Central memory CD4-positive, alpha-beta T cell (primary cell): ENCODE measurements at regions not wholly inside any gene's neighbourhood (a gene's known extent, or its start where the extent isn't known, plus 50 kb on each side); places are given as distances from the start of the nearest gene placed in this dataset.
"Not testable (repeated sequence)": the region's sequence is repeated elsewhere in the genome, so short reads cannot be mapped to it uniquely, and the experiment has no call there.

Experiments
- DNase-seq: peaks from one replicate; pipeline ENCODE4 v3.0.0; 2022

GRCh38 chr4:11663114-11663513 lies 234.4 kb upstream of the HS3ST1 start:
- no peak for DNase-seq

DNA sequence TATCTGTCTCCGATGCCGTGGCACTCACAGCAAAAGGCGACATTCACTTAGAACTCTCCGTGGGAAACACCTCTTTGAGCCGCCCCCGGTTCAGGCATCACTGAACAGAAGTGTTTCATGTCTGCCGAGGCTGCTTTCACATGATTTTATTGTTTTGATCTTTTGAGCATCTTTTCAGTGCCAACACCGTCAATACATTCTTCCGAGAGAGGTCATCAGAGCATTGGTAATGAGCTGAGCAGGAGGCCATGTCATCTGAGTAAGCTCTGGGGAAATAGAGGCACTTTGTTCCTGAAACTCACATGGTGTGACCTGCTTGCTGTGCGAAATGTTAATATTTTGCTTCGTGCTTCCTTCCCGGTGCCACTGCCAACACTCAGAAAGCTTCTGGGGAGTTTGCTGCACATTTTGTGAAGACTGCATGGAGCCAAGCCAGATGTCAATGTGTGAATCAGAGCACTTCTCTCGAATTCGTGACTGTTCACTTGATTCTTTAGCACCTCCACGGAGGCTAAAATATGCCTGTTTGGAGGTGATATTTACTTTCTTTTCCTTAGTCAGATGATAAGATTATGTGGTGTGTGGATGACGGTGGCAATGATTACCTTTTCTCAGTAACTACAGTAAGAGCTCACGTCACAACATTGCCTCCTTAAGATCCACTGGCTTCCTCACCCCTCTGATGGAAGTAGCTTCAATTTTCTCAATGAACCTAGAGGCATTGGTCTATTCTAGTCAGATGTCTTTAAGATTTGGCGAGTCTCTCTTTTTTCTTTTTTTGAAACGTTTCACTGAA lies 222.3 kb upstream of the HS3ST1 start:
- DNase-seq: no peak

- no peak for DNase-seq
These were observed 218.7 kb upstream of the HS3ST1 start for GRCh38 chr4:11647433-11647832.

GRCh38 chr4:11643081-11643480 lies 214.4 kb upstream of the HS3ST1 start:
- DNase-seq: not testable (repeated sequence)

DNA sequence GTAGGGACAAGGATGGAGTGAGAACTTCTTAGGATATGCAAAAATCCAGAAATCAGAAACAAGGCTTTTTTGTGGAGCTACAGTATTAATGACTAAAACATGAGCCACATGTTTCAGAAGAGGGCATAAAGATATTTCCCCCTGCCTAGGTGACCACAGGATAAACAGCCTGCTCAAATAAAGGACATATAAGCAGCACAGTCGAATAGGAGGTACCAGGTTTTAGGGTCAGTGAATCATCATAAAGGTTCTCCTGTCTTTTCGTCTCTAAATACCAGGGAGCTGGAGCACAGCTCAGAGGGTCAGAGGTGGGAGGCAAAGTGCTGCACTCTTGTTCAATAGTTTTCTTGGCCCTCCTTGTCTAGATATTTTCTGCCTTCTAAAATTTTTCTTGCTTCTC lies 211.9 kb upstream of the HS3ST1 start:
- no peak for DNase-seq

- DNase-seq: no peak
These were observed 207.9 kb upstream of the HS3ST1 start for GRCh38 chr4:11636551-11636950.

DNA sequence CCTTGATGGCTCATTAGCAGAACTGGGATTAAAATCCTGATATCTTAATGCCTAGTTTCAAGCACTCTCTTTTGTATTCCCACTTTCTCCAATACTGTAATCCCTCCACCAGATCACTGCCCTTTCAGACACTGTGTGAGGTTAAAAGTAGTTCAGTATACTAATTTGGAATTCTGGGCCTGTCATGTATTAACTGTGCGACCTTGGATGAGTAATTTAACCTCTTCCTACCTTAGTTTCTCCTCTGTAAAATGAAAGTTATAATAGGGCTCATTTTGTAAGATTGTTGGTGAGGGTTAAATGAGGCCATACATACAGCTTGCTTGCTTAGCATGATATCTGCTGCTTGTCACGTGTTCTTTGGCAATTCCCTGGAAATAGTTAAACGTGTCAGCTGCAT lies 207.3 kb upstream of the HS3ST1 start:
- DNase-seq: no peak

DNA sequence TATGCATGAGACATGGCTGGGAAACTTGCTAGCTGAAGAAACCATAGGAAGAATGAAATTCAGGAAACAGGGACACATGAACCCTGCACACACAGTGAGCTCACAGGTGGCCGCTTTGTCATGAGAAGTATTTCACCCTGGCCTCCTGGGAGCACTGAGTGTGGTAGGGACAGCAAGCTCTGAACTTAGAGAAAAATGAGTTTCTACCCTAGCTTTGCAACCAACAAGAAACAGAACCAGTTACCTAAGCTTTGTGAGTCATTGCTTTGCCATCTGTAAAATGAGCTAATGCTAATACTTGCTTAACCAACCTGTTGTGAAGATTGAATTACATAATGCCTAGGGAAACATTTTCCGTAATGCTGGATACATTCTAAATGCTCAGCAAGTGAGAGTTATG lies 206.6 kb upstream of the HS3ST1 start:
- DNase-seq: no peak

DNA sequence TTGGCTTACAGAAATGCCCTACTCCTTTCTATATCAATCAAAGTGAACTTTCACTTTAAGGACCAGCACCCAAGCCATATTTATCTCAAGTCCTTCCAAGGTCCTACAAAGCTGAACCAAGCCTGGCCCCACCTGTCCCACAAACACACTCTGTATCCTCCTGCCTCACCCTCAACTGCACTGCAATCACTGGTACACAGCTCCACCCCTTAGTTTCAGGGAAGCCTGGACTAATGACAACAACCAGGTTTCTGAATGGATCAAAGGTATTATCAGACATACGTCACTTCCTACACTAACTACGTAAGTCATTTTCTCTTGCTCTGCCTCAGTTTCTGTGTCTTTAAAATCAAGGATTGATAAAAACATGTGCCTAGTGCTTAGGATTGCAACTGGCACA lies 205.6 kb upstream of the HS3ST1 start:
- no peak for DNase-seq

DNA sequence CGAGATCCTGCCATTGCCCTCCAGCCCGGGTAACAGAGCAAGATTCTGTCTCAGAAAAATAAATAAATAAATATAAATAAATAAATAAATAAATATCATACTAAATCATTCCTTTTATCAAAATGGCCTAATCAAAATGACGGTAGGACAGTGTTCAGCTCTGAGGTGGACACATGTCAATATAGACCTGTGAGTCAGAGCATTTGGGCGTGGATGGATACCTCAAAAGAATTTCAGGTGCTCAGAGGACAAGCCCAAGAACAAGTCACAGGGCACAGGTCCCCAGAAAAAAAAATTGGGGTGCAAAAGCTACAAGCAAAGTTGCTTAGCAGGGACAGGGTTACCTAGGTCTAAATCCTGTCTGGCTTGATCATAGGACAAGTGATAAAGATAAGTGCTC lies 204.7 kb upstream of the HS3ST1 start:
- no peak for DNase-seq

- DNase-seq: no peak
These were observed 203.8 kb upstream of the HS3ST1 start for GRCh38 chr4:11632483-11632882.

DNA sequence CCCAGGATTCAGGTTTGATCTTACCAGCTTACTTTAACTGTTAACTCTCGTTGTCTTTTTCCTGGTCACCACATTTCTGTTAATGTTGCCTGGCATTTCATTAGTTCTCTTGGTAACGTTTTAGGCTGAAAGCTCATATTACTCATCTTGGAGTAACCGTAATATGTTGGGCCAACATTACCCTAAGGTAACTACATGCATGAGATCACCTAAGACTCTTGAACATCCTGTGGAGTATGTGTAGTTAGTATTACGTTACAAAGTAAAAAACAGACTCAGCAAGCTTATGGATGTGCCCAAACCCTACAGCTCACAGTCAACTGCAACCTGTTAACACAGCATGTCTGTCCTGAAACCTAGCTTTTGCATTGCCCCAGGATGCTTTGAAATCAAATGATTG lies 203.3 kb upstream of the HS3ST1 start:
- no peak for DNase-seq

DNA sequence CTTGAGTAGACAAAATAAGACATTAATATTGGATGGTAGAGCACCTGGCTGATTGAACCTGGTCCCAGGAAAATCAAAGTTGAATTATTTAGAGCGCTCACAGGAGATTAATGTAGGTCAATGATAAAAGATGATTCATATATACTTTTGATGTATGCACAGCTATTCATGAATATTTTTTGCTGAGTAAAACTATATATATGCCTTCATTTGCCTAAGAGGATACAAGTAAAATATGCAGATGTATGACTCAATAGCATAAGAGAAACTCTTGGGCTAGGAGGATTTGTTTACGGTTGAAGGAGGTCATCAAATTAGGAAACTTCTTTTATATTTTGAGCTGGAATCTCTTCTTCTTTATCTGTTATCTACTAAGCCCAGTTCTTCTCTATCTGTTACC lies 202.7 kb upstream of the HS3ST1 start:
- DNase-seq: no peak

DNA sequence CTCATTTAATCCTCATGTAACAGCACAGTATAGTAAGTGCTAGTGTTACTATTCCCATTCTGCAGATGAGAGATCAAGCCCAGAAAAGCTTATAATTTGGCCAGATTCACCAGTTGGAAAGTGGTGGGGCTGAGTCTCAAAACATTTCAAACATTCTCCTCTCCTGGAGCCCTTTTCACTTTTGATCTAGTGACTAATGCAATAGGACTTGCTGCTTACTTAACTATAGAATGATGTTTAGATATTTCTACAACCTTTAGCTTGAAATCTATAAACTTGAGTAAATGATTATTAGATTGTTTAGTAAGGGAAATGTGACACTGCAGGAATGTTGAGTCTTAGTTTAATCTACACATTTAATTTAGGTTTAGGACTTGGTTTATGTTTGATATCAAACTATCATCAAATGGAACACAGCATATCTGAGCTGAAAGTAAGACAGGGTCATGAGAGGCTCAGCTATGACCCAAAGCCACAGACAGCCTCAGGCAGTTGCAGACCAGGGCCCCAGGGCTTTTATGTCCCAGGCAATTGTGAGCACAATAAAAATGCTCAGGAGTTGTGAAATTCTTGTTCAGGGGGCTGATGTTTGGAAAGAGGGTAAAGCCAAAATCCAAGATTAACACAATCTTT lies 199.5 kb upstream of the HS3ST1 start:
- no peak for DNase-seq

GRCh38 chr4:11626066-11626465 lies 197.4 kb upstream of the HS3ST1 start:
- no peak for DNase-seq

DNA sequence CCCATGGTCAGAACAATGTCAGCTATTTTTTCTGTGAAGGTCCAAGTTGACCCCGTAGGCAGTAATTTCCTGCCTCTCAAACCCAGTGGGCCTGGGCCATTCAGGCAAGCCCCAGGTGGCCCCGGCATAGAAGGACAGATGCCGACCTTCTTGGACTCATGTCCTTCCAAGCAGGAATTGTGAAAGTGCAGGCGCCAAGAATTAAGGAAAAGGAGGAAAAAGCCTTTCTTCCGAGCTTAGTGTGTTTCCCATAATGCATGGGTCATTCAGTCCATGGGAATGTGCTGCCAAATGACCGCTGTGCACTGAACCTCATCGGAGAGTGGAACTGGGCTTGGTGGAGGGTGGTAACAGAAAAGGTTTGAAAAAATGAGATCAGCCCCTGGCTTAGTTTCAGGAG lies 196.5 kb upstream of the HS3ST1 start:
- no peak for DNase-seq

DNA sequence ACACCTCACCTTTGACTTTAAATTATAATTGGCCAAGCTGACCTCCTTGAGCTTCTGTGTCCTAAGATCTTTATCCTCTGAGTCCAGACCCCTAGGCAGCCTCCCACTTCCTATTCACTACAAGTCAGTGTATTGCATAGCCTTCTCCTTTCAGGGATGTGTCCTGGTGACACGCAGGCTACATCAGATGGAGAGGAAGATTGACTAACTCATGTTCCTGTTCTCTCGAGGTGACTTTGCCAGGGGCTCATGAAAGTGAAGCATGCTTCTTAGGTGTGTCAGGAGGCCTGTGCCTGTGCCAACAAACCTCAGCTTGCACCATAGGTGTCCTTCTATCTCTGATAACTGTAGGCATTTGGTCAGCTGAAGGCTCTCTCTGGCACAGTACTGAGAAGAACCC lies 195.7 kb upstream of the HS3ST1 start:
- no peak for DNase-seq

GRCh38 chr4:11623726-11624037 lies 195.0 kb upstream of the HS3ST1 start:
- no peak for DNase-seq

GRCh38 chr4:11622961-11623725 lies 194.4 kb upstream of the HS3ST1 start:
- DNase-seq: no peak

GRCh38 chr4:11620861-11621260 lies 192.2 kb upstream of the HS3ST1 start:
- no peak for DNase-seq

DNA sequence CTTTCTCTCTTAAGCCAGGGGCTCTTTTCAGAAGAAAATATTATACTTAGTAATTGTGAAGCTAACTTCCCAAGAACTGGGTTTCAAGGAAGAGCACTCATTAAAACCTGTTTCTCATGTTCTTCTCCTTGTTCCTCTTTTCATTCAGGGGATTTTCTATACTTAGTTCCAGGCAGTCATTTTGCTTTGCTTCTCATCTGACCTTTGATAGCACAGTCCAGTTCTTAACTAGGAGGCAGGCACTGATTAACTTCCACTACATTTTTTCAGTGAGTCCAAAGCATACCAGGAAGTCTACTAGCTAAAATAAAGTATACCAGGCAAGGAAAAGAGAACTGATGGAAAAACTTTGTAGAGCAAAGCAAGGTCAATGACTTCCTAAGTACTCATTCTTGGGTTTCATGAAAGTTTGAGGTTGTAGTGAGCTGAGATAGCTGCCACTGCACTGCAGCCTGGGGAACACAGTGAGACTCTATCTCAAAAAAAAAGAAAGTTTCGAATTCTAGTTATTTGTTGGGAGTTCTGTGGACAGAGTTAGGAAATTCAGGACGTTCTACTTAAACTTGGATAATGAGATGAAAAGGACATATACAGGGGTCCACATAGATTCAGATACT lies 190.1 kb upstream of the HS3ST1 start:
- DNase-seq: no peak

DNA sequence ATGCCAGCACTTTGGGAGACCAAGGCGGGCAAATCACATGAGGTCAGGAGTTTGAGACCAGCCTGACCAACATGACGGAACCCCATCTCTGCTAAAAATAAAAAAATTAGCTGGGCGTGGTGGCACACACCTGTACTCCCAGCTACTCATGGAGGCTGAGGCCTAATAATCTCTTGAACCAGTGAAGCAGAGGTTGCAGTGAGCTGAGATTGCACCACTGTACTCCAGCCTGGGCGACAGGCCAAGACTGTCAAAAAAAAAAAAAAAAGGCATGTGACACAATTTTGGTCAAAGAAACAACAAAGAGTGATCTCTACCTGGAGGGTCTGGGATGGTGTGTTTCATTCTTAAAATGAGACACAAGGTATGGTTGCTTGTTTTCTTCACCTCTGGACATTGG lies 188.2 kb upstream of the HS3ST1 start:
- DNase-seq: no peak

DNA sequence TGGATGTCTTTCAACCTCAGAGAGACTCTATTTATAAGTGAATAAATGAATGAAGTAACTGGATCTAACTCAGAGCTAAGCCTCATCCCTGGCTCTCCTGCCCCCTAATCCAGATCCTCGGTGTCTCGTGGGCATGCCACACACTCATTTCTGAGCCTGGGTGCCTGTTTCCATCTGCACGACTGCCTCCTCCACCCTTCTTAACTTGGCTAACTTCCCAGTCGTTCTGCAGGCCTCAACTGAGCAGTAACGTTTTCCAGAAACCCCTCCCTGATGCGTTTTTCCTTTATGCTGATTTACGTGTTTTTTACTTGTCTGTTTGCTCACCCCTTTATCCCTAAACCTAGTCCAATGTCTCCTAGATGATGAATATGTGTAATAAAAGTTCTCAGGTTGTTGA lies 186.9 kb upstream of the HS3ST1 start:
- DNase-seq: no peak

DNA sequence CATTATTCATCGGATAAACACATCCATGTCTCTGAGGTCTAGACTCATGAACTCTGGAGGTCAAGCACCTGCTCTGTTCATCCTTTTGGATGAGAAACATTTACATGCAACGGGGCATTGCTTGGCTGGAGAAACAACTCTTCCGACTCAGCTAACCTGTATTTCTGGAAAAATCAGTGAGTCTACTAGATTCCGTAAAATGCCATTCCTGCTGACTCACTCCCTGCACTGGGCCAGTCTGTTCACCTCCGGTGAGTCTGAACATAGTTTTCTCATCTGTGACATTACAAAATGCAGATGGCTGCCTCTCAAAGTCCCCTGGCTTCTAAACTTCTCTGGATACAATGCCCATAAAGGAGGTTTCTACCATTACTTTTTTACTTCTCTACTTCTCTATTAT lies 185.7 kb upstream of the HS3ST1 start:
- no peak for DNase-seq
